Stimulated activated CD8-positive, alpha-beta memory T cell treated with anti-CD3 and anti-CD28 coated beads, Interleukin-4, amount 100 ng/mL, for 48 hours (primary cell): ENCODE measurements at regions not wholly inside any gene's neighbourhood (a gene's known extent, or its start where the extent isn't known, plus 50 kb on each side); places are given as distances from the start of the nearest gene placed in this dataset.
"Not testable (repeated sequence)": the region's sequence is repeated elsewhere in the genome, so short reads cannot be mapped to it uniquely, and the experiment has no call there.

ENCODE experiments used
- DNase-seq: peaks from one replicate; pipeline ENCODE4 v3.0.0-alpha.2; 2020

- DNase-seq: no peak
Observed at GRCh38 chr9:31588756-31589155, 795.7 kb upstream of the ACO1 start.

GRCh38 chr9:31590091-31590490 lies 794.4 kb upstream of the ACO1 start:
- no peak for DNase-seq

- not testable (repeated sequence) for DNase-seq
Observed at GRCh38 chr9:31597086-31597485, 787.4 kb upstream of the ACO1 start.

- DNase-seq: no peak
Observed at GRCh38 chr9:31597977-31598376, 786.5 kb upstream of the ACO1 start.

GRCh38 chr9:31601666-31602065 lies 782.8 kb upstream of the ACO1 start:
- DNase-seq: no peak

- no peak for DNase-seq
Observed at GRCh38 chr9:31604531-31604930, 779.9 kb upstream of the ACO1 start.

GRCh38 chr9:31605164-31605563 lies 779.3 kb upstream of the ACO1 start:
- no peak for DNase-seq

- no peak for DNase-seq
Observed at GRCh38 chr9:31606678-31607077, 777.8 kb upstream of the ACO1 start.

- no peak for DNase-seq
Observed at GRCh38 chr9:31608416-31608815, 776.0 kb upstream of the ACO1 start.

GRCh38 chr9:31608881-31609280 lies 775.6 kb upstream of the ACO1 start:
- no peak for DNase-seq

GRCh38 chr9:31612336-31613030 lies 772.0 kb upstream of the ACO1 start:
- DNase-seq: no peak

- DNase-seq: no peak
Observed at GRCh38 chr9:31615966-31616365, 768.5 kb upstream of the ACO1 start.

GRCh38 chr9:31623511-31623910 lies 760.9 kb upstream of the ACO1 start:
- no peak for DNase-seq

GRCh38 chr9:31629292-31629691 lies 755.2 kb upstream of the ACO1 start:
- DNase-seq: no peak

- DNase-seq: no peak
Observed at GRCh38 chr9:31637265-31637664, 747.2 kb upstream of the ACO1 start.

GRCh38 chr9:31637861-31638260 lies 746.6 kb upstream of the ACO1 start:
- DNase-seq: no peak

GRCh38 chr9:31639451-31639850 lies 745.0 kb upstream of the ACO1 start:
- no peak for DNase-seq

GRCh38 chr9:31669311-31669710 lies 715.1 kb upstream of the ACO1 start:
- DNase-seq: no peak

GRCh38 chr9:31671011-31671410 lies 713.4 kb upstream of the ACO1 start:
- no peak for DNase-seq

- DNase-seq: no peak
Observed at GRCh38 chr9:31674264-31674663, 710.2 kb upstream of the ACO1 start.

- no peak for DNase-seq
Observed at GRCh38 chr9:31677415-31677814, 707.0 kb upstream of the ACO1 start.

GRCh38 chr9:31677877-31678276 lies 706.6 kb upstream of the ACO1 start:
- no peak for DNase-seq

GRCh38 chr9:31683116-31683515 lies 701.3 kb upstream of the ACO1 start:
- no peak for DNase-seq

GRCh38 chr9:31697956-31698355 lies 686.5 kb upstream of the ACO1 start:
- no peak for DNase-seq

GRCh38 chr9:31699836-31700235 lies 684.6 kb upstream of the ACO1 start:
- DNase-seq: no peak
